Retinal pigment epithelial cell (primary cell): ENCODE measurements at regions not wholly inside any gene's neighbourhood (a gene's known extent, or its start where the extent isn't known, plus 50 kb on each side); places are given as distances from the start of the nearest gene placed in this dataset.

Source experiments
- DNase-seq: peaks from one replicate; pipeline ENCODE4 v3.0.0-alpha.2; 2010; ENCODE audit warnings: low read depth
- H3K4me3 ChIP-seq: 2 replicates; pipeline ENCODE4 v1.5.1; 2011; ENCODE audit warnings: mild to moderate bottlenecking, low read length, control low read depth, moderate library complexity
- TF ChIP-seq, protein P1 (sequence below): conservative IDR thresholded peaks from 2 replicates; pipeline ENCODE4 v1.5.1; 2011; ENCODE audit warnings: low read depth, low read length, control low read depth, inconsistent platforms

DNA sequence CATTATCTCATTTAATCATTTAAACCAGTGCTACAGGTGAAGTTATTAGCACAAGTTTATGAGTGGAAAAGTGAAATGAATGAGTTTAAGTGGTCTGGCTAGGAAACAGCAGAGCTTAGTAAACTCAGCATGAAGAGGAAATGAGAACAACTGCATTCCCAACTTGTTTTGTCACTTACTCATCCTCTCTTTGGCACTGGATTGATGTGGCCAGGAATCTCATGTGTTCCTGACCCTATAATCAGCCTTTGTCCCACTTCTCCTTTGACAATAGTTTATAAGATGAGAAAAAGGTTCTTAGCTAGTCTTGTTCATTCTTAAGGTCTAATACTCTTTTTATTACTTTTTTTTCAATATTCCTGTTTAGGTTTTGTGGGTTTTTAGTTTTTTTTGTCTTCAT, 559.2 kb upstream of the TLE4 start:
- TF ChIP-seq, protein P1, sequence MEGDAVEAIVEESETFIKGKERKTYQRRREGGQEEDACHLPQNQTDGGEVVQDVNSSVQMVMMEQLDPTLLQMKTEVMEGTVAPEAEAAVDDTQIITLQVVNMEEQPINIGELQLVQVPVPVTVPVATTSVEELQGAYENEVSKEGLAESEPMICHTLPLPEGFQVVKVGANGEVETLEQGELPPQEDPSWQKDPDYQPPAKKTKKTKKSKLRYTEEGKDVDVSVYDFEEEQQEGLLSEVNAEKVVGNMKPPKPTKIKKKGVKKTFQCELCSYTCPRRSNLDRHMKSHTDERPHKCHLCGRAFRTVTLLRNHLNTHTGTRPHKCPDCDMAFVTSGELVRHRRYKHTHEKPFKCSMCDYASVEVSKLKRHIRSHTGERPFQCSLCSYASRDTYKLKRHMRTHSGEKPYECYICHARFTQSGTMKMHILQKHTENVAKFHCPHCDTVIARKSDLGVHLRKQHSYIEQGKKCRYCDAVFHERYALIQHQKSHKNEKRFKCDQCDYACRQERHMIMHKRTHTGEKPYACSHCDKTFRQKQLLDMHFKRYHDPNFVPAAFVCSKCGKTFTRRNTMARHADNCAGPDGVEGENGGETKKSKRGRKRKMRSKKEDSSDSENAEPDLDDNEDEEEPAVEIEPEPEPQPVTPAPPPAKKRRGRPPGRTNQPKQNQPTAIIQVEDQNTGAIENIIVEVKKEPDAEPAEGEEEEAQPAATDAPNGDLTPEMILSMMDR, result no peak
- no peak for DNase-seq
- no peak overlapping the region for H3K4me3 ChIP-seq

DNA sequence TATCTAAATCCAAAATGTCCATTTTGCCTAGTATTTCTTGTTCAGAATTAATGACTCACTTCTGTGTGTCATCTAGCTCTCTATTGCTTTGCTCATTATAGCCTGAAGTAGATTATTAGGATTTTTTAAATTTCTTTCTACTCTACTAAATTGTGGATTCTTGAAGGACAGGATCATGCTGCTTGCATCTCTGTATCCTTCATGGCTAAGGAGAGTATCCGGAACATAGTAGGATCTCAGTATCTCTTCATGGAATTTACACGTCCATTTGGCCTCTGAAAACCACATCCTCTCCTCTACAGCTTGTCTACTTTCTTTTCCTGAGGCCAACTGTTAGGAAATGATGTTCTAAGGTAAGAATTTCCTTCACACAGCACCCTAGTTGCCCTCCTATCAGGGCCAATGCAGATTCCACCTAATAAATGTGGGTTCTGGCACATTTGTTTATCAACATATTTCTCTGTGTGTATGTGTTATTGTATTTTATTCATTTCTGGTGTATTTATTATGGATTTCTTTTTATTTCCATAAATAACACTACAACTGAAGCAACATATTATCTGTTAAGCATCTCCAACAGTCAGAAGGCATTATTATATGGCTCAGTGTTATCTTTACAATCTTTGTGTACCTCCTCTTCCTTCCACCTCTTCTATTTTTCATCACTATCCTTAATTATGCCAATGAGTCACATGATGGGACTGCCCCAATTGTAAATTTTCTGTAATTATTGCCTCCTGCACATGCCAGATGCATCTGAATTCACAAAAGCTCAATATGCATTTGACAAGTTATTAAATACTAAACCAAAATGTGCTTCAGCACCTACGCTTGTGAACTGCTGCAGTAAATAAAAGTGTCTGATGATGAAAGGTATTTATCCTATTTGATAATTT, 557.8 kb upstream of the TLE4 start:
- H3K4me3 ChIP-seq, result no peak overlapping the region
- TF ChIP-seq, protein P1, result no peak
- no peak for DNase-seq

DNA sequence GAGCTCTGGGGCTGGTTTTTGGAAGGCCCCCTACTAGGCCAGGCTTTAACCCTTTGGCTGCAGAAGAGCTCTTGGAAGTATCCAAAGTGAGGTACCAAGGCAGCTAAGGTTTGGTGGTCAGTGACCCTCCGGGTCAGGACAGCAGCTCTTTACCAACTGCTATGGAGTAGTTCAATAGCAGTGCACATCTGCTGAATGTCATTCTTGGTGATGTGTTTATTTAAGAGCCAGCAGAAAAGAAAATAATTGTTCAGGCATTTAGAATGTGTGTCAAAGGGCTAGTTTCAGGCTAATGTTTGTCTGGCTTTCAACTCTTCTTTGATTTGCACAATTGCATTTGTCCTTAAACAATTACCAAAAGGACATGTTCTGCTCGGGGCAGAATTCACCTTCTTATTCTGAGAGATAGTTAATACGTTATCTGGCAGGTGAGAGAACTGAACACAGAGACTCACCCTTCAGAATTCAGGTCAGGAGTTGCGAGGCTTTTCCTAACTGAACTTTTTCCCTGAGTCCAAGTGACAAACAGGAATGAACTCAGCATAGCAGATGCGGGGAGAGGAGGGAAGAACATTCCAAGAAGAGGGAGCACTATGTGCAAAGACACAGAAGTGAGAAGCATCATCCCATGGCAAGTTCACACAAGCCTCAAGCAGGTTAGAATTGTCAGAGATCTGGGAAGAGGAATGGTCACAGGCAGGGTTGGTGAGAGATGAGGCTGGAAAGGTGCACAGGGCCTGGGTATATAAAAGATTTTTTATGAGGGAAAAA, 556.7 kb upstream of the TLE4 start:
- TF ChIP-seq, protein P1, result no peak
- H3K4me3 ChIP-seq, result no peak overlapping the region
- no peak for DNase-seq

DNA sequence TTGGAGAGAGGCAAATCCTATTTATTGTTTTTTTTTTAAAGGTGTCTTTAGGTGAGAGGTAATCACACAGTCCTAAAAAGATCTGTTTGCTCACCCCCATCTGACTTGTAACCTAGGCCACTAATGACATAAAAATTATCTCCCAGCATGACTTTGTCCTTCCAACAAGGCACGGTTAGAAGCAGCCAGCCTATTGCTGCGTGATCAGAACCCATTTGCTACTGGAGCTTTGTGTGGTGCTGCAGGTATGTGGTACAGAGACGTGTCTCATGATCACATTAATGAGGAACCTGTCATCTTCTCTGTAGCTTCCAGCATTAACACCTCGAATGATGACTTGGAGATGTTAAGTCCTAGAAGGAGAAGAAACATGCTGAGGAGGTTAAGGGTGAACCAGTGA, 555.8 kb upstream of the TLE4 start:
- TF ChIP-seq, protein P1, result no peak

DNA sequence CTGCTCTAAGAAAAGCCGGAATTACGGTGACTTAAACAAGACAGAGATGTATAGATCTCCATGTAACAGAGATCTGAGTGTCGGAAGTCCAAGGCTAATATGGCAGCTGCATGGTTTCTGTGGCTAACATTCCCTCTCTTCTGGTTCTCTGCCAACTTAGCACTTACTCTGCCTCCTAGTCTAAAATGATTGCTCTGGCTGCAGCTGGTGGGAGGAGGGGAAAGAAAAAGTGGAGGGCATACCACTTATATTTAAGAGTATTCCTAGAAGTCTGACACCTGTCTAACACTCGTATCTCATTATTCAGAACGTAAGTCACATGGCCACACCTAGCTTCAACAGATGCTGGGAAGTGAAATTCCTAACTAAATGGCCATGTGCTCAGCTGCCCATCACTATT, 551.5 kb upstream of the TLE4 start:
- no peak for DNase-seq
- H3K4me3 ChIP-seq, result no peak overlapping the region
- TF ChIP-seq, protein P1, result no peak

More for the DNA sequence above, 555.8 kb upstream of the TLE4 start:
- DNase-seq, result no peak
- H3K4me3 ChIP-seq, result no peak overlapping the region

DNA sequence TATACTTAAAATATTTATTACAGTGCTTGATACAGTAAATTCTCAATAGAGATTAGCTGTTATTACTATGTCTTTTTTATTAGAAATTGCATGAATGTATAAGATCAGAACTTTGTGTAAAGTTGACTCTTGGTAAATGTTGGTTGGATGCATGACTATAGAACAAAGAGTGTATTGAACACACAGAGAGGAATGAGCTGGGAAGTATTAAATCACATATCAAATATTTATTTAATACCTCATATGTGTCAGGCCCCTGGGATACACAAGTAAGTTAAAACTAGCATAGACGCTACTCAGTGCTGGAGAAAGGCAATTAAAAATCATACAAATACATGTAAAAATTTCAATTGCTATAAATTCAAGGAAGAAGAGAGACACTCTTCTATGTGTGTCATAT, 550.7 kb upstream of the TLE4 start:
- no peak overlapping the region for H3K4me3 ChIP-seq
- no peak for DNase-seq
- TF ChIP-seq, protein P1, result no peak
